ENCODE measurements at regions not wholly inside any gene's neighbourhood (a gene's known extent, or its start where the extent isn't known, plus 50 kb on each side); places are given as distances from the start of the nearest gene placed in this dataset.
"Not testable (repeated sequence)": the region's sequence is repeated elsewhere in the genome, so short reads cannot be mapped to it uniquely, and the experiment has no call there.

DNA sequence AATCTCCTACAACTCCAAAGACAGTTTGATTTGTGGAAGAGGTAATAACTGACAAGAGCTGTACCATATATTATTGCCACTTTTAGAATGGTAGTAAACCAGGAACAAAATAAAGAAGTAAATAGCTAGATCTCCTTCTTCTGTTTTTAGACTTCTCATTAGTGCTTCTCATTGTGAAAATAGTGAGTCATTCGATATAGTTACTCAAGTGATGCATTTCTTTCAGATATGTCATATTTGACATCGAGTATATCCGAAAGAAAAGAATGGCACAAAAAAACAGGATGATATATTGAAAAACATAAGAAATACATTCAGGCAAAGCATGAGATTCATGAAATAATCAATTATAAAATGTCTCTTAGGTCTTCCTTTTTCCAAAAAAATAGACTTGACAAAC, 1346.1 kb downstream of the BRINP3 start:
- DNase-seq = no peak

GRCh38 chr1:189139748-189140147, 1337.9 kb downstream of the BRINP3 start:
- DNase-seq = not testable (repeated sequence)

DNA sequence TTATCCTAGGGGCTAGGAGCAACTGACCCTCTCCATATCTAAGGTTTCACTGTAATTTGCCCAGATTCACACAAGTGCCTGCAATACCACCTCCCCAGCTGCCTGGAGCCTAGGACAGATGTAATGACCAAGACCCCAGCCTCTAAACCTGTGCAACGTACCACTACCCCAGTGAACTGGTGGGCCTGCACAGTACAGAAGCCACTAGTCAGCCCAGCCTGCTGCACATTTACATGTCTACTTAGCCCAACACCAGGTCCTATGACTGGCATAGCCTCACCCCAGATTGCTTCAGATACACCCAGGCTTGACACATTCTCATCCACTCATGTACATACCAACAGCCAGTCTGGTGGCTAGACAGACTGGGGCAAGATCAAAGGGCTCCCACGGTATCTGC, 1336.6 kb downstream of the BRINP3 start:
- DNase-seq = no peak

DNA sequence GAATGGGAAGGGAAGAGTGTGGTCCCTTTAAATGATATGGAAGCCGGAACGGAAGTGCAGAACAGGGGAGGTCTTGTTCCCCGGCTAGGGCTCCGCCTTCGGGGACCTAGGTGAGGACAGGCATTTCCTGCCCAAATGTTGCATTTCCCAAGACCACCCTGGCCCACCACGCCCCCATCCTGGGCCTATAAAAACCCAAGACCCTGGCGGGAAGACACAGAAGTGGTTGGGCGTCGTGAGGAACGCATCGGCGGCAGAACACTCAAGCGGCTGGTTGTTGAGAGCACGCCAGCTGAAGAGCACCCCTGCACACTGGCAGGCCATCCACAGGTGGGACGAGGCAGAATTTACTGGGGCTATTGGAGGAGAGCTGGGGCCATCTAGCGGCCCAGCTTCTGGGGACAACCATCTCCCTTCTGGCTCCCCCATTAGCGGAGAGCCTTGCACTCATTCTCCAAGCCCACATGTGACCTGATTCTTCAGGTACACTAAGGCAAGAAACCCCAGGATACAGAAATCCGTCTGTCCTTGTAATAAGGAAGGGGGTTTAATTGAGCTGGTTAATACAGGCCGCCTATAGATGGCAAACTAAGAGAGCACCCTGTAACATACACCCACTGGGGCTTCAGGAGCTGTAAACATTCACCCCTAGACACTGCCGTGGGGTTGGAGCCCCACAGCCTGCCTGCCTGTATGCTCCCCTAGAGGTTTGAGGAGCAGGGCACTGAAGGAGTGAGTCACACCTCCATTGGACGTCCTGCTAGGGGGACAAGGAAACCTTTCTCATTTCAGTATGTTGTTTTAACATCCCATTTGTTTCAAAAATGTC, 1327.9 kb downstream of the BRINP3 start:
- DNase-seq = no peak

- no peak for DNase-seq
Observed at GRCh38 chr1:189150624-189151023, 1327.0 kb downstream of the BRINP3 start.

GRCh38 chr1:189151361-189151760, 1326.3 kb downstream of the BRINP3 start:
- DNase-seq = no peak

DNA sequence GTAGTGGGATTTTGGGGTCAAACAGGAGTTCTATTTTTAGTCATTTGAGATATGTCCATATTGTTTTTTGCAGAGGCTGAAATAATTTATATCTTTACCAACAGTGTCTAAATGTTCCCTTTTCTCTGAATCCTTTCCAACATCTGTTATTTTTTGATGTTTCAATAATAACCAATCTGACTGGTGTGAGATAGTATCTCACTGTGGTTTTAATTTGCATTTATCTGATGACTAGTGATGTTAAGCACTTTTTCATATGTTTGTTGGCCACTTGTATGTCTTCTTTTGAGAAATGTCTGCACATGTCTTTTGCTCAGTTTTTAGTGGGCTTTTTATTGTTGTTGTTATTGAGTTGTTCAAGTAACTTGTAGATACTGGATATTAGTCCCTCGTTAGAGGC, 1325.0 kb downstream of the BRINP3 start:
- DNase-seq = no peak

GRCh38 chr1:189158155-189158554, 1319.5 kb downstream of the BRINP3 start:
- no peak for DNase-seq

DNA sequence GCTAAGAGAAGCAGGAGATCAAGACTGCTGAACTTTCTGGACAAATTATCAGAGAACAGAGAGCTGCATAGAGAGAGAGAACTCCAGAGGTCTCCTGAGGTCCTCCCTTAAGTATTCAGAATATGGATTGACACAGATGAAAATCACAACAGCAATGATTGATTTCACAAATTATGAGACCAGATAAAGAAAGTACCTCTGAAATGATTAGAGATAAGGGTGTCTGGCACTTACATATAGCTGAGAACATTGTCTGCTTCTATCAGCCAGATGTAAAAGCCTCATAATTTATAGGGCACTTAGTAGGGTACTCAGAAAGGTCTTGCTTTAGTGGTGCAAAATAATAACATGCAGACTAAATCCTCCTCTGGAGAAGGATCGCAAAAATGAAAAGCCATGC, 1301.8 kb downstream of the BRINP3 start:
- no peak for DNase-seq

DNA sequence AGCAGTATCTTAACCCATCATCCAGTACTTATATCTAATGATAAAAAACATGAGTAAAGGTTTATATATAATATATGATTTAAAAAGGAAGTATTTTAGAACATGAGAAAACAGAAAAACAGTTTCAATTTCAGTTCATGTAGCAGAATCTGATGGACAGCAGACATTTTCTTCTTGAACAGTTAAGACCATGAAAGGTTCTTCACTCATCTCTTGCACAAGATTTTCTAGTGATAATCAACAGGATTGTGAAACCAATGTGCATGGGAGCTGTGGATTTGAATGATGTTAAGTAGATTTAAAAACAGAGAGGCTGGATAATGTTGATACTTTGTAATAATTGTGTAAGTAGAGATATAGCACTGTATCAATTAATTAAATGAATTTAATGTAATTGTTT, 1297.6 kb downstream of the BRINP3 start:
- DNase-seq = no peak

- DNase-seq = no peak
Observed at GRCh38 chr1:189185097-189185496, 1292.6 kb downstream of the BRINP3 start.

- no peak for DNase-seq
Observed at GRCh38 chr1:189192741-189193520, 1284.7 kb downstream of the BRINP3 start.

GRCh38 chr1:189205863-189206262, 1271.8 kb downstream of the BRINP3 start:
- no peak for DNase-seq

GRCh38 chr1:189206617-189207016, 1271.0 kb downstream of the BRINP3 start:
- DNase-seq = no peak

- DNase-seq = no peak
Observed at GRCh38 chr1:189211742-189212141, 1265.9 kb downstream of the BRINP3 start.

DNA sequence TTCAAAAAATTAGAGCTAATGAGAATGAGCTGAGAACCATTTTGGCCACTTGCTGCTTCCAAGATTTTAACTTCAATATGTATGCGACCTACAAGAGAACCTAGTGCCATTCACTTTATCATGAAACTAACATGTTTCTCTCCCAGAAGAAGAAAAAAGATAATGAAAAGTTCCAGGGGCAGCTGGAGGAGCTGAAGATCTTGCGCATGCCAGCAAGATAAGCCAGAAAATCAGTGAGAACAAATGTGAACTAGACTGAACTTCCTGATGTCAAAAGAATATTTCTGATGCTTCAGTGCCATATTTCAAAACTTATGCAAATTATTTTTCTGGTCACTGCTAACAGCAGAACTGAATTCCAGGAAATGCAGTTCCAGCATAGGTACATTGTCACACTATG, 1265.1 kb downstream of the BRINP3 start:
- no peak for DNase-seq

- DNase-seq = no peak
Observed at GRCh38 chr1:189216886-189217285, 1260.8 kb downstream of the BRINP3 start.

GRCh38 chr1:189217646-189218045, 1260.0 kb downstream of the BRINP3 start:
- DNase-seq = no peak

GRCh38 chr1:189220750-189221149, 1256.9 kb downstream of the BRINP3 start:
- no peak for DNase-seq

- DNase-seq = not testable (repeated sequence)
Observed at GRCh38 chr1:189225794-189226145, 1251.9 kb downstream of the BRINP3 start.

DNA sequence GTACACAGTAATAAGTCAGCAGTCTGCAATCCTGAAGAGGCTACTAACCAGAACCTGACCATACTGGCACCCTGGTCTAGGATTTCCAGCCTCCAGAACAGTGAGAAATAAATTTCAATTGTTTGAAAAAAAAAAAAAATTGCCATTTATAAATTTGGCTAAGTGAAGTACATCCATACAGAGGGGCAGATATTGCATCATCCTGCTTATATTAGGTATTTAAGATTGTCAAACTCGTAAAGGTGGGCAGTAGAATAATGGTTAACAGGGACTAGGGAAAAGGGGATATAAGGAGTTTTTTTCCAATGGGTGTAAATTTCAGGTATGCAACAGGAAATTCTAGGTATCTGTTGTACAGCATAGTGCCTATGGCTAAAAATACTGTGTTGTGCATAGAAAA, 1250.9 kb downstream of the BRINP3 start:
- DNase-seq = no peak

DNA sequence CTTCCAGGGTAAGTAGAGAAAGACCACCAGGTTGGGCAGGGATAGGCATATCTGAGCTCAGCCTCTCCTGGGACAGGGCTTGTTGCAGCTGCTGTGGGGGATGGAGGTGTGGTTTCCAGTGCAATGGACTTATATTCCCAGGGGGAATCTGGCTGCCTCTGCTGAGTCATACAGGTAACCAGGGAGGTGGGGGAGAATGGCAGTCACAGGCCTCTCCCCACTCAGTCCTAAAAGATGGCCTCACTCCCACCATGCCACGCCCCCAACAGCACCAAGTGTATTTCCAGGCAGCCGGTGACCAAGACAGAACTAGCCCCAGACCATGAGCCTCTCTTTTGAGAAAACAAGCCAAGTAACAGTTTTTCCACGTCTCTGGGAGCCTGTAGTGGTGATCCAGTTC, 1240.7 kb downstream of the BRINP3 start:
- no peak for DNase-seq

DNA sequence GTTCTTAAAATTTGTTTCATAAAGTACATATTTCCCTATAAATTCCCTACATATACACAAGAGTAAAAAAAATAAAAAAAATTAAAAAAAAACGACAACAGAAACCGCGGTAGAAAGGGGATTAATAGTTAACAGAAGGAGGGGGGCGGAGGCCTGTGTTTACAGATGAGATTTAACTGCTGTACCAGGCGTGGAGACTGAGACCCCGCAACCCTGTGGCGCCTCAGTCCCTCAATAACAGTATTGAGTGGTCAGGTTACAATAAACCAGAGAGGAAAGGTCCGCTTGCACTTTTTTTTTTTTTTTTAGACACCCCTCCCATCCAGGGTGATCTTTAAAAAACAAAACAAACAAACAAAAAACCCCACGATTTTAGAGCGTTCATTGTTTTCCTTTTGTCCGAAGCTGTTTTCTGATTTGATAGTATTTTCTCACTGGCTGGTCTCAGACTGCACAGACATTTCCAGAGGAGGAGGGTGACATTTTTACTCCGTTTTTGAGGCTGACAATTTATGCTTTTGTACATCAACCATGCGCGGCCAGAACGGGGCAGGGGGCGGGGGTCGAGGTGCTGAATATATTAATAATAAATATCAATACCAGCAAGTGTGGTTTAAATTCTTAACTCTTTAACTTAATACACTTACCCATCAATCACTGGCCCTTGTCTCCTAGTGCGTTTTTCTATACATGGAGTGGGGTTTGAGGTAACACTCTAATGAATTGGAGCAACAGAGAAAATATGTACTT, 1223.9 kb downstream of the BRINP3 start:
- no peak for DNase-seq

Data from C1 segment of cervical spinal cord (tissue), 14 donors.